ENCODE measurements at regions not wholly inside any gene's neighbourhood (a gene's known extent, or its start where the extent isn't known, plus 50 kb on each side); places are given as distances from the start of the nearest gene placed in this dataset.
A peak's percentile ranks its signal among the peaks of the same experiment; 100 is the strongest.

DNA sequence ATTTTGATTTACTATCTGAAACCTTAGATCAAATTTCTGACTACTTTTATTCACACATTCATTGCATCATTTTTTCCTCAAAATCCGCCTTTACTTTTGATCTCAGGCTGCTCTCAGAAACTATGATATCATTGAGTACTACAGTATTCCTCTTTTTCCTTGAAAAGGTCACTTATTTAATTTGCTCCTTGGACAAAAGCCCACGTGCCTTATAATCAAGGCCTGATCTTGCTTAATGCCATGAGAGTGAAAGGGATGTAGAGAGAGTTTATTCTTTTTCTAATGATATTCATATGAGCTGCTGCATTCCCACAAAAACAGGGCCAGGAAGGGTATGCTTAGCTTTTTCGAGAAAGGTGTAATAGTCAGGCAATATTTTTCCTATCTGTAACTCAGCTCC is 327.0 kb downstream of the ETS1 start:
- Mint-ChIP-seq H3K27me3 (ENCODE audit: insufficient read depth) (peaks cover 12% of the 10 kb centered on the region), H3K4me3 (no peak overlapping the region), H3K27ac (no peak overlapping the region), H3K36me3 (ENCODE audit: low read depth) (no peaks in the 10 kb centered on the region), H3K9me3 (no peaks in the 10 kb centered on the region), H3K4me1 (ENCODE audit: low read depth) (no peaks in the 10 kb centered on the region)
- intact Hi-C loops (cut with micrococcal nuclease): no loop called here
- no peak for DNase-seq (ENCODE audit: low spot score)

DNA sequence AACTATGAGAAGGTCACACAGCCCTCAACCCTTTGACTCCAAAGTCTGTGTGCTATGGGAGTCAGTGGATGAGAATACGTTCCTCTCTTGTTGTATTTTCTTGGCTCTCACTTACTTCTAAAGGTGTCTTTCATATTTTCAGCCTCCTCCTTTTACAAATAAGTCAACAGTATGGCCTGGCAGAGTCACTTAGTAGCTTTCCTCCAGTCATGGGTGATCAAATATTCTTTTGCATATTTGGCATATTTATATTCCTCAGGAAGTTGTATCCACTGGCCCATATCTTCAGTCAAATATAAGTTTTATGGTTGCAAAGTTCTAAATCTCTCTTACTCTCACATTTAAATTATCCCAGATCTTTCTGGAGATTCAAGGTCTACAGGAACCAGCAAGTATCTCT is 327.5 kb downstream of the ETS1 start:
- H3K27ac Mint-ChIP-seq: no peak overlapping the region
- no peaks in the 10 kb centered on the region for H3K4me1 Mint-ChIP-seq (ENCODE audit: low read depth)
- intact Hi-C loops (cut with micrococcal nuclease): no loop called here
- H3K27me3 Mint-ChIP-seq (ENCODE audit: insufficient read depth): peaks cover 12% of the 10 kb centered on the region
- no peak overlapping the region for H3K4me3 Mint-ChIP-seq
- H3K9me3 Mint-ChIP-seq: no peaks in the 10 kb centered on the region
- no peaks in the 10 kb centered on the region for H3K36me3 Mint-ChIP-seq (ENCODE audit: low read depth)
- no peak for DNase-seq (ENCODE audit: low spot score)

DNA sequence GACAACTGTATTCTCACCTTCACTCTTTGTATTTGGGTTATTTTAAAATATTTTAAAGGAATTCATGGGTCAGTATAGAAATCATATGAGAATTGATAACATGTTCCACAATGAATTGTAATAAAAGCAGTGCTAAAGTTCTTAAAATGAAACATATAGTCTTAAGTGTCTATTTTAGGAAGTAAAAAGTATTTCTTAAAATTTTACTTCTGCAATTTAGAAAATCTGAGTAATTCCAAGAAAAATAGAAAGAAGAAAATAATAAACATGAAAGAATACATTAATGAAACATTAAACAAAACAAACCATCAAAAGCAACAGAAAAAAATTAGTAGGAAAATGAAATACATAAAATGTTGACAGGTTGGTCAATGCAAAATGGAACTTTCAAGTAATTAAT is 332.4 kb downstream of the ETS1 start:
- no peak overlapping the region for H3K4me3 Mint-ChIP-seq
- no peaks in the 10 kb centered on the region for H3K4me1 Mint-ChIP-seq (ENCODE audit: low read depth)
- no peak for DNase-seq (ENCODE audit: low spot score)
- H3K27ac Mint-ChIP-seq: no peak overlapping the region
- intact Hi-C loops (cut with micrococcal nuclease): no loop called here
- H3K27me3 Mint-ChIP-seq (ENCODE audit: insufficient read depth): peaks cover 6% of the 10 kb centered on the region
- H3K9me3 Mint-ChIP-seq: peaks cover 15% of the 10 kb centered on the region
- H3K36me3 Mint-ChIP-seq (ENCODE audit: low read depth): no peaks in the 10 kb centered on the region

DNA sequence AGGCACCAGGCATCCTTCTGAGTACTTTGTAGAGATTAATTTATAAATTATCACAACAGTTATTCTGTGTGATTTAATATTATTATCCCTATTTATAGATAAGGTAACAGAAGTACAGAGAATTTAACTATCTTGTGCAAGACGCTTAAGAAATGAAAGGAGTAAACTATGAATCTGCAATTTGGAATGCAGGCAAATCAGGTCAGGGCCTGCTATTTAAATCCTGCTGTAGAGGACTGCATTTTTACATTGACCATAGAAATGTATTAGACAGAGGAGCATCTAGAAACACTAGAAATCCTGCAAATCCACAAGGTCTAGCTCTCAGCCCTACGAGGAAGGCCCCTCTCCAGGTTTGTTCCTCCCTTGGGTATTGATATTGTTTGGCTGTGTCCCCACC is 336.2 kb downstream of the ETS1 start:
- peaks cover 15% of the 10 kb centered on the region for H3K9me3 Mint-ChIP-seq
- no peaks in the 10 kb centered on the region for H3K4me1 Mint-ChIP-seq (ENCODE audit: low read depth)
- H3K27ac Mint-ChIP-seq: no peak overlapping the region
- H3K4me3 Mint-ChIP-seq: no peak overlapping the region
- no peak for DNase-seq (ENCODE audit: low spot score)
- peaks cover 10% of the 10 kb centered on the region for H3K27me3 Mint-ChIP-seq (ENCODE audit: insufficient read depth)
- H3K36me3 Mint-ChIP-seq (ENCODE audit: low read depth): no peaks in the 10 kb centered on the region
- intact Hi-C loops (cut with micrococcal nuclease): no loop called here

DNA sequence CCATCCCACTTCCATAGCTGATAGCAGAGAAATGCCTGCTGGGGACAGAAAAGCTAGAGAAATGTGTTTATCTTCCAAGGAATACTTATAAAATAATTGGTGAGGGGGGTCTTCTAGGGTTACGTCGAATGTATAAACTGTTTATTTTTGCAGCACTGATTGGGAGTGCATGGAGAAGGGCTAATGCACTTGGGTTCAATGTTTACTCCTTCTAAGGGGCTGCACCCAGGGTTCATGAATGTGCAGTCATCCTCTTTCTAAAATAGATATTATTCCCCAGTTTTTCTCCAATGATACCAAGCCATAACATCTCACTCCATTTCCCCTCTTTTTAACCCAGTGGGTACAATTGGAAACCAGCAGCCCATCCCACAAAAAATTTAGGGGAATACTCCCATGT is 336.9 kb downstream of the ETS1 start:
- Mint-ChIP-seq H3K36me3 (ENCODE audit: low read depth) (no peaks in the 10 kb centered on the region), H3K4me1 (ENCODE audit: low read depth) (no peaks in the 10 kb centered on the region), H3K9me3 (peaks cover 15% of the 10 kb centered on the region), H3K27ac (no peak overlapping the region), H3K4me3 (no peak overlapping the region), H3K27me3 (ENCODE audit: insufficient read depth) (peaks cover 9% of the 10 kb centered on the region)
- intact Hi-C loops (cut with micrococcal nuclease): no loop called here
- no peak for DNase-seq (ENCODE audit: low spot score)

DNA sequence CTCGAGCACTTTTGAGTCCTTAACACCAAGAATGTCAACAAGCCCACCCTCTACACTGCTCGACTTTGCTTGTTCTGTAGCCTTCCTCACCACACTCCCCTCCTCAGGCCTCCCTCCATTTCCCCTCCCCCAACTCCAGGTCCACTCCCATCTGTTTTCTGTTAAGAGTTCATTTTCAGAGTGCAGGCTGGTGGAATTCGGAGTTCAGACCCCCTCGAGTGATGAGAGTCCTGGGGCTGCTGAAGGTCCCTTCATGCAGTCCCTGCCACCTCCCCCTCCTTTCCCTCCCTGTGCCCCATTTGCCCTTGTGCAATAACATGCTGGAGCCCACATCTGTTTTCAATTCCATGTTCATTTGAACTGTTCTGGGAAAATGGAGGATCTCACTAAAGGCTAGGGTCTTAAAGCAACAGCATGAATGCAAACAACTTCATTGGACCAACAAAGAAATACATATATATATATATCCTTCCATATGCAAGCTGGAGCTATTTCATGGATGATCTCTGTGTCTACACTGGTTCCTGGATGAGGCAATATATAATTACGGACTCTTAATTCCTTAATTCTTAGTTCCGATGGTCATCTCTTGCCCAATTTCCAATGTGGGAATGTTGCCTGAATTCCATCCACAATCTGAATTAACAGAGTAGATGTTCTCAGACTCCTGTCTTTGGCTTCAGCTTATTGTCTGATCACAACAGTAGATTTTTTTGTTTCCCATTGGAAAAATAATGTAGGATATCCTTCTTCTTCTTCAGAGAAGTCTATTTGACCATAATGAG is 340.4 kb downstream of the ETS1 start:
- intact Hi-C loops (cut with micrococcal nuclease): no loop called here
- no peak for DNase-seq (ENCODE audit: low spot score)
- Mint-ChIP-seq H3K27ac (no peak overlapping the region), H3K4me1 (ENCODE audit: low read depth) (no peaks in the 10 kb centered on the region), H3K27me3 (ENCODE audit: insufficient read depth) (peaks cover 9% of the 10 kb centered on the region), H3K4me3 (no peak overlapping the region), H3K36me3 (ENCODE audit: low read depth) (no peaks in the 10 kb centered on the region), H3K9me3 (no peaks in the 10 kb centered on the region)

DNA sequence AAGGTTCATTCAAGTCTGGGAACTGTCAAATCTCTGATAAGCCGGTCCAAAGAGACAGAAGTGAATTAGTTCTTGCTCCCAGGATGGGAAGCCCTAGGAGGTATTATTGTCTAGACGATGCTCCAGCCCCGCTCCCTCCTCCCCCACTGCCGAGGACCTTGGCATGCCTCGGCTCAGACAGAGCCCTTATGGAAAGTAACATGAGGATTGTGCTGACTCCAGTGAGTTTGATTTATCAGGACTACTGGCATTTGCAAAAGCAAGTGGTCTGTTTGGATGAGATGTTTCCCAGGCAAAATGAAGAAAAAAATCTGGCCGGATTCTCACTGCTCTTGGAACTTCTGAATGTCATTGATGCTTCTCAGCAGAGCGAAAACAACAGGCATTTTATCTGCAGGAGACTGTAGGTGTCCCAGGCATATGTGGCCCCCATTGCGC is 341.0 kb downstream of the ETS1 start:
- no peaks in the 10 kb centered on the region for H3K9me3 Mint-ChIP-seq
- no peak overlapping the region for H3K4me3 Mint-ChIP-seq
- intact Hi-C loops (cut with micrococcal nuclease): no loop called here
- peaks cover 5% of the 10 kb centered on the region for H3K27me3 Mint-ChIP-seq (ENCODE audit: insufficient read depth)
- no peaks in the 10 kb centered on the region for H3K36me3 Mint-ChIP-seq (ENCODE audit: low read depth)
- H3K4me1 Mint-ChIP-seq (ENCODE audit: low read depth): no peaks in the 10 kb centered on the region
- no peak overlapping the region for H3K27ac Mint-ChIP-seq
- no peak for DNase-seq (ENCODE audit: low spot score)

DNA sequence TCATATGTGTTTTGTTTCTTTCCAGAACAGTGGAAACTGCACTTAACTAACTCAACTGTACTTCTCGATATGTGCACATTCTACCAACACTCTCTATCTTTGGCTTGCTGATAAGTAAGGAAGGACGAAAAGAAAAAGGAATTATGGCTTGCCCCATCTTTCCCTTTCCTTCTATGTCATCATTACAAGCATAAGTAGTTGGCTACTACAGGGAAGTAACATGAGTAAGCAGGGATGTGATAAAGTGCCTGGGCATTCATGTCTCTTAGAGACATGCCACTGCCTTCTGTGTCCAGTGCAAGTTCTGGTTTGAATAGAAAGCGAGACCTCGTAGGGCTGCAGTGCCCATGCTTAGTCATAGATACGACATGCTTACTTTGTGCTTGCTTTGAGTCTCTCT is 342.5 kb downstream of the ETS1 start:
- intact Hi-C loops (cut with micrococcal nuclease): loop anchor here (5.0 kb wide), 1 partner anchor 1783 kb away; no protein-coding TSS in a partner anchor
- no peak for DNase-seq (ENCODE audit: low spot score)
- Mint-ChIP-seq H3K27ac (no peak overlapping the region), H3K36me3 (ENCODE audit: low read depth) (no peaks in the 10 kb centered on the region), H3K9me3 (no peaks in the 10 kb centered on the region), H3K27me3 (ENCODE audit: insufficient read depth) (peaks cover 5% of the 10 kb centered on the region), H3K4me3 (no peak overlapping the region), H3K4me1 (ENCODE audit: low read depth) (no peaks in the 10 kb centered on the region)

DNA sequence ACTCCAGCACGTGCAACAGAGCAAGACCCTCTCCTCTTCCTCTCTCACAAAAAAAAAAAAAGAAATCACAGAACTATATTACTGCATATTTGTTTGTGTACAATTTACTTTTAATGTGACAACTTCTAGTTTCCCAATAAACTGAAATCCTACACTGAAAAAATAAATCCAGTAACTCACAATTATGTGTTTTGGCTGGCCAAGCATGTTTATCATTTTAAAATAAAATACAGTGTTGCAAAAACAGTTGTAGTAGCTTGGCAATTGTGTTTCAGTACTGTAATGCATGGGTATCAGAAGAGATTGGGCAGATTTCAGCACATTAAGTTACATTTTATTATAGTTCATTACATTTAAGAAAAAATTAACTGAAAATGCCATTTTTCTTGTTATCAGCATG is 344.9 kb downstream of the ETS1 start:
- no peaks in the 10 kb centered on the region for H3K36me3 Mint-ChIP-seq (ENCODE audit: low read depth)
- DNase-seq (ENCODE audit: low spot score): no peak
- intact Hi-C loops (cut with micrococcal nuclease): loop anchor here (5.0 kb wide), 1 partner anchor 1780 kb away; no protein-coding TSS in a partner anchor
- H3K9me3 Mint-ChIP-seq: no peaks in the 10 kb centered on the region
- peaks cover 22% of the 10 kb centered on the region for H3K4me1 Mint-ChIP-seq (ENCODE audit: low read depth)
- H3K27me3 Mint-ChIP-seq (ENCODE audit: insufficient read depth): peaks cover 1% of the 10 kb centered on the region
- no peak overlapping the region for H3K4me3 Mint-ChIP-seq
- no peak overlapping the region for H3K27ac Mint-ChIP-seq

DNA sequence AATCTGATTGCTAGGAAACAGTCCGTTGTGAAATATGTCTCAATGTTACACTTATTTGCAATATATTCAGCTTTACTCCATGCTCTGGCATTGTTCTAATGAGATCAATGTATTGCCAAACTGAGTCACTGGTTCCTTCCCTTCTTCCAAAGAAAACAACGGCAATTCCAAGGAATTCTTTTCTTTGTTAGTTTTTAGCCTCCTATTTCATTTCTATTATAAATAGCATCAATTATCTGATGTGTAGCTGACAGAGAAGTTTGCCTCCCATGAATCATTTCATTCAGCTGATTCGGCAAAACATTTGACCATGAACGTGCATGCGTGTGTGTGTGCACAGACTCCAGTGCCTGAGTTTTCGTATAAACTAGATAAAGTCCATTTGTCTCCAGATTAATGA is 346.8 kb downstream of the ETS1 start:
- H3K27me3 Mint-ChIP-seq (ENCODE audit: insufficient read depth): peaks cover 2% of the 10 kb centered on the region
- H3K9me3 Mint-ChIP-seq: no peaks in the 10 kb centered on the region
- no peak for DNase-seq (ENCODE audit: low spot score)
- H3K27ac Mint-ChIP-seq: no peak overlapping the region
- H3K36me3 Mint-ChIP-seq (ENCODE audit: low read depth): no peaks in the 10 kb centered on the region
- no peak overlapping the region for H3K4me3 Mint-ChIP-seq
- peaks cover 33% of the 10 kb centered on the region for H3K4me1 Mint-ChIP-seq (ENCODE audit: low read depth)
- intact Hi-C loops (cut with micrococcal nuclease): loop anchor here (5.0 kb wide), 1 partner anchor 1778 kb away; no protein-coding TSS in a partner anchor

DNA sequence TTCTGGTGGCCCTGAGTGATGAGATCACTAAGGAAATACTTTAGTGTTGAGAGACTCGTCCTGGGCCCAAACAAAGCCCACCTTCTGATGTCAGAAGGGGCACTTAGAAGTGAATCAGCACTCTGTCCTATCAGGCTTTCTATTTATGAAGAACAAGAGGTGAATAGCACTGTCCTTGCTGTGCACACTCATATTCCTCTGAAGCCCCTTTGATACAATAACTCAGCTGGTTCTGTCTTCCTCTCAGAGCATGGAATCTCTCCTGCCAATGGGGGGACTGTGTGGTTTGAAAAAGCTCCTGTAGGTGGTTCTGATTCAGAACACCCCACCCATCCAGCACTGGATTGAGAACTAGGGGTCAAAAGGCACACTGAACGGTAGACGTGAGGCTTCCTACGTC is 348.1 kb downstream of the ETS1 start:
- H3K4me3 Mint-ChIP-seq: peak overlapping the region; percentile 0
- peaks cover 2% of the 10 kb centered on the region for H3K27me3 Mint-ChIP-seq (ENCODE audit: insufficient read depth)
- H3K27ac Mint-ChIP-seq: peak overlapping the region; percentile 47
- H3K36me3 Mint-ChIP-seq (ENCODE audit: low read depth): no peaks in the 10 kb centered on the region
- peaks cover 35% of the 10 kb centered on the region for H3K4me1 Mint-ChIP-seq (ENCODE audit: low read depth)
- DNase-seq (ENCODE audit: low spot score): no peak
- intact Hi-C loops (cut with micrococcal nuclease): loop anchor here (1.0 kb wide), 3 partner anchors 8 to 200 kb away; no protein-coding TSS in a partner anchor
- no peaks in the 10 kb centered on the region for H3K9me3 Mint-ChIP-seq

DNA sequence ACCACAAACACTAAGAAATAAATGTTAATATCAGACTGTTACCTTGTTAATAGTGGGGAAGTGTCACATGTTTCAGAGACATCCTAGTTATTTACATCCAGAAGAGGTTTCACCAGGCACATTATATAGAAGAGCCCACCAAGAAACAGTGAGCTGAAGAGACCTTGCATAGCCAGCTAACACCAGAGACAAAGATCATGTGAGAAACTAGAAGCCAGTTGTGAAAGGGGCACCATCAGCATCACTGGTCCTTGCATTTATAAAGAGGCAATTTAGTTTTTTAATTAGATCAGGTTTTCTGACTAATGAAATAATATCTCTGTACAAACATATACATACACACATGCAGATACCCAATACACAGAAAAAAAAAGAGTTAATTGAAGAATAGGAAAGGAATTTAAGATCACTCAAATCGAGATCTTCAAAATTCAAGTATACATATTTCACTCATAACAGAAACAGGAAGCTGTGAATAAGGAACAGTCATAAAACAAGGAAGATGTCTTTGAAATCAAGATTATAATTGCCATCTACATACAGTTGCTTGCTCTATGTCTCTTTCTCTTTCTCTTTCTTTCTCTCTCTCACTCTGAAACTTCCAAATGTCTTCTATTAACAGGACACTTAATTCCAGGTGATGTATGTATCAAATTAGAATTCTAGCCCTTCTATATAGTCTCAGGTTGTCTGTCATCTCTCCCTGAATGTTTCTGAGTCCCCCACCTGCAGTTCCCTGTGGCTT is 348.7 kb downstream of the ETS1 start:
- peaks cover 35% of the 10 kb centered on the region for H3K4me1 Mint-ChIP-seq (ENCODE audit: low read depth)
- no peaks in the 10 kb centered on the region for H3K9me3 Mint-ChIP-seq
- intact Hi-C loops (cut with micrococcal nuclease): loop anchor here (1.0 kb wide), 3 partner anchors 7 to 199 kb away; no protein-coding TSS in a partner anchor

More for the DNA sequence above, 348.7 kb downstream of the ETS1 start:
- H3K4me3 Mint-ChIP-seq: peak overlapping the region; percentile 0
- peaks cover 2% of the 10 kb centered on the region for H3K27me3 Mint-ChIP-seq (ENCODE audit: insufficient read depth)
- no peak for DNase-seq (ENCODE audit: low spot score)
- H3K27ac Mint-ChIP-seq: peak overlapping the region; percentile 47
- no peaks in the 10 kb centered on the region for H3K36me3 Mint-ChIP-seq (ENCODE audit: low read depth)

All from activated T-helper 1 cell treated with anti-CD3 and anti-CD28 coated beads, Interleukin-12 subunit alpha, Interleukin-12 subunit beta, Interleukin-2, Interleukin-4 antibody, amounts not matched to agents 30 ng/mL and 10 ng/mL and 1 ng/mL, durations not matched to agents 14 hours and 24 hours and 36 hours (primary cell).